ENCODE measurements at regions not wholly inside any gene's neighbourhood (a gene's known extent, or its start where the extent isn't known, plus 50 kb on each side); places are given as distances from the start of the nearest gene placed in this dataset.

GRCh38 chr6:10259671-10260070 lies 155.2 kb downstream of the TFAP2A start:
- H3K27ac ChIP-seq: no peak overlapping the region
- TF ChIP-seq CTCF (IDR thresholded peaks at IDR 0.05): no peak
- intact Hi-C loops (cut with DNase I): no loop called here
- no peaks in the 10 kb centered on the region for H3K27me3 ChIP-seq (ENCODE audit: low read depth)
- DNase-seq (no peak), ATAC-seq (no peak)
- H3K4me1 ChIP-seq: no peaks in the 10 kb centered on the region
- no peak overlapping the region for H3K4me3 ChIP-seq
- H3K36me3 ChIP-seq: no peaks in the 10 kb centered on the region
- no peaks in the 10 kb centered on the region for H3K9me3 ChIP-seq

GRCh38 chr6:10258341-10258740 lies 156.5 kb downstream of the TFAP2A start:
- Histone ChIP-seq H3K27me3 (ENCODE audit: low read depth) (no peaks in the 10 kb centered on the region), H3K36me3 (no peaks in the 10 kb centered on the region), H3K9me3 (no peaks in the 10 kb centered on the region), H3K27ac (no peak overlapping the region), H3K4me1 (no peaks in the 10 kb centered on the region), H3K4me3 (no peak overlapping the region)
- TF ChIP-seq CTCF (IDR thresholded peaks at IDR 0.05): no peak
- intact Hi-C loops (cut with DNase I): no loop called here
- DNase-seq: no peak
- ATAC-seq: no peak

GRCh38 chr6:10256113-10256690 lies 158.7 kb downstream of the TFAP2A start:
- Histone ChIP-seq H3K4me1 (no peaks in the 10 kb centered on the region), H3K36me3 (no peaks in the 10 kb centered on the region), H3K4me3 (no peak overlapping the region), H3K27ac (no peak overlapping the region), H3K27me3 (ENCODE audit: low read depth) (no peaks in the 10 kb centered on the region), H3K9me3 (no peaks in the 10 kb centered on the region)
- TF ChIP-seq CTCF (IDR thresholded peaks at IDR 0.05): peak; percentile 15
- intact Hi-C loops (cut with DNase I): no loop called here
- DNase-seq (no peak), ATAC-seq (no peak)

- Histone ChIP-seq H3K27me3 (ENCODE audit: low read depth) (no peaks in the 10 kb centered on the region), H3K27ac (no peak overlapping the region), H3K36me3 (no peaks in the 10 kb centered on the region), H3K4me3 (no peak overlapping the region), H3K4me1 (no peaks in the 10 kb centered on the region), H3K9me3 (no peaks in the 10 kb centered on the region)
- intact Hi-C loops (cut with DNase I): no loop called here
- ATAC-seq (no peak), DNase-seq (no peak)
- TF ChIP-seq CTCF (IDR thresholded peaks at IDR 0.05): no peak
Observed at GRCh38 chr6:10250655-10251220, 164.1 kb downstream of the TFAP2A start.

- TF ChIP-seq CTCF (IDR thresholded peaks at IDR 0.05): no peak
- Histone ChIP-seq H3K36me3 (no peaks in the 10 kb centered on the region), H3K9me3 (no peaks in the 10 kb centered on the region), H3K27me3 (ENCODE audit: low read depth) (no peaks in the 10 kb centered on the region), H3K27ac (no peak overlapping the region), H3K4me1 (no peaks in the 10 kb centered on the region), H3K4me3 (no peak overlapping the region)
- no peak for ATAC-seq
- no peak for DNase-seq
- intact Hi-C loops (cut with DNase I): no loop called here
Observed at GRCh38 chr6:10248378-10248843, 166.5 kb downstream of the TFAP2A start.

Measured in lower lobe of right lung (tissue), 2 donors.